Head of caudate nucleus (tissue), 42 donors: ENCODE measurements at regions not wholly inside any gene's neighbourhood (a gene's known extent, or its start where the extent isn't known, plus 50 kb on each side); places are given as distances from the start of the nearest gene placed in this dataset.

Source experiments
- DNase-seq, 42 donors: peaks; one replicate each; pipeline versions ENCODE4 v3.0.0 to v3.0.0-alpha.2; 2020 to 2021; ENCODE audit warnings: mixed read lengths in 7 of 42
- intact Hi-C: fragments of 100-400 bp; cut with DNase I; formaldehyde crosslinking; loops from one replicate; pipeline ENCODE4 v1.15.0; 2022

GRCh38 chr9:135018306-135018915 lies 69.1 kb upstream of the OLFM1 start:
- DNase-seq: no peak
- intact Hi-C loops: no loop called here

DNA sequence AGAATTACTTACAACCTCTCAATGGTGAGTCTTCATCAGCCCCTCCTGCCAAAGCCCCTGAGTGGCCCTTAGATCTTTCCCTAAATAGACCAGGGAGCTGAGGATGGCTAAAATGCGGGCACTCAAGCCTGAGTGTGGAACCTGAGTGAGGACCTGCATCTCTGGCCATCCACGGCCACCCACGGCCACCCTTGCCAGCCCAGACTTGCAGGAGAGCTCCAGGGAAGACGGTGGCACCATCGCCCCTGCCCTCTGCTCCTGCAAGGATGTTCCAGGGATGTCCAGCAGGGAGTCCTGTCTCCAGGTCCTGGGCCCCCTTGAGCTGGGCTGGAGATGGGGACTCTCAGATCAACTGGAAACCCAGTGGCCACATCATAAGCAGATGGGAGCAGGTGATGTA lies 68.2 kb upstream of the OLFM1 start:
- no peak for DNase-seq
- intact Hi-C loops: no loop called here

- intact Hi-C loops: no loop called here
- no peak for DNase-seq
Measured at GRCh38 chr9:135020481-135021392, 66.7 kb upstream of the OLFM1 start.

GRCh38 chr9:135021393-135021789 lies 66.1 kb upstream of the OLFM1 start:
- intact Hi-C loops: no loop called here
- no peak for DNase-seq

- DNase-seq: no peak
- intact Hi-C loops: no loop called here
Measured at GRCh38 chr9:135022191-135022870, 65.1 kb upstream of the OLFM1 start.

- intact Hi-C loops: no loop called here
- DNase-seq: peak in 3 of 42 donors; percentile 23 to 62 (median 45)
Measured at GRCh38 chr9:135023088-135023785, 64.2 kb upstream of the OLFM1 start.

DNA sequence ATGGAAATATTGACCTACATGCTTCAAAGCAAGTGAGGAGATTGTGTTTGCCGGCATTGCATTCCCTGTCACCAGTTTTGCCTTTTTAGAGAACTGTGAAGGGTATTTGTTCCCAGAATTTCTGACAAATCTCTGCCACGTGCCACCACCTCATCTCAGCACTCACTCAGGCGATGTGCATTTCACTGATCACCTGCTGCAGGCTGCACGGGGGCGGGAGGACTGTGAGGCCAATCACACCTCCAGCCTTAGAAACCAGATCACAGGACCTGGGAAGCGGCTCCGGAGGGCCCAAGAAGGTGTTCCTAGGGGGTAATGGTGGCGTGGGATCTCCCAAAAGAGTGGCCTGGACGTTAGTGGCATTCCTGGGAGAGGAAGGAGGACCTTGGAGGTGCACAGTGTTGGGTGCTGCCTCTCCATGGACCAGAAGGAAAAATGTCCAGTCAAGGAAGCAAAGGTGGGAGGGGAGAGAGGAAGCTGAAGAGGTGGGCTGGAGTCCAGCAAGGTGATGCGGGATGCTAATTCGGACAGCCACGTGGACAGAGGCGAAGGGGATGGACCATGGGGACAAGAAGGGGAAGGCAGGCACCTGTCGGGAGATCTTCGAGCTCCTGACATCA lies 63.6 kb upstream of the OLFM1 start:
- no peak for DNase-seq
- intact Hi-C loops: no loop called here

DNA sequence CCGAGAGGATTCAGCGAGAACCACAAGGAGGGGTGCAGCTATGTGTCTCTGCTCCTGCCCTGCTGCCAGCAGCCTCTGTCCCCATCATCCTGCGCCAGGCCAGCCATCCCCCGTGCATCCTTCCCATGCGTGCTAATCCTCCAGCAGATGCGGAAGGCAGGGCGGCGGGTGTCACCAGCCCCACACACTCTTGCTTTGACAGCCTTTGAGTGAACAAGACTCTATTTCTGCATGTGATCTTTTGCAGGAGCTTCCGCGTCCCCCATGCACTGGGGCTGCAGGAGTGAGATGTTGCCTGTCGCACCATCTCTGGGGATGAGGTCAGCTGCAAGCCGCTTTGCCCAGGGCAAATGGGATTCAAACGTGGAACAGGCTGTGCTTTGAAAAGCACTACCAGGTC lies 58.0 kb upstream of the OLFM1 start:
- DNase-seq: peak in 4 of 42 donors; percentile 10 to 26 (median 22)
- intact Hi-C loops: no loop called here

DNA sequence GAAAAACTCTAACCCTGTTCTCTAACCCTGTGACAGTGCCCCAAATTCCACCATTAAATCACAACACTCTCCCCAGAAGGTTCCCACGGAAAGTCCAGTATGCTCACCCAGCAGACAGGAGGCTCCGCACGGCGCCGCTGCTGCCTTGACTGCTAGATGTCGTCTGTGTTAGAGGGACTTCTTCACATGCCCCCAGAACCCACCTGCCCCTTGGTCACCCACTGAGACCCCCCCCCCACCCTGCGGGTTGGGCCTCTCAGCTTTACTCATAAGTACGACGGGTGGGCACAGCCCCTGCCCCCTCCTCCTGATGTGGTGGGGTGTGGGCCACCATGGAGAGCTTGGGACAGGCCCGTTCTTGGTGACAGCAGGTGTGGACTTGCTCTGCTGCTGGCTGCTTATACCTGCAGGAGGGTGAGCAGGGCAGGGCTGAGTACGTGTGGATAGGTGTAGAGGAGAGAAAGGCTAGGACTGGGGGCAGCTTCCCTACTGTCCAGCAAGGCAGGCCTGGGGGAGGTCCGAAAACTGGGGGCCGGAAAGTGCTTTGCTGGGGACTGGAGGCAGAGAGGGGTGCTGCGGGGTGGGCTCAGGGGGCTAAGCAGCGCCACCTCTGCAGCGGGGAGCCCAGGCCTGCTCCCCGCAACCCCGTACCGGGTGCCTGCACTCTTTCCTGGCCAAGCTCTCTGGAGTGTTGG lies 57.5 kb upstream of the OLFM1 start:
- intact Hi-C loops: no loop called here
- DNase-seq: no peak

- intact Hi-C loops: no loop called here
- no peak for DNase-seq
Measured at GRCh38 chr9:135030566-135031226, 56.8 kb upstream of the OLFM1 start.

- intact Hi-C loops: no loop called here
- no peak for DNase-seq
Measured at GRCh38 chr9:135032041-135032835, 55.2 kb upstream of the OLFM1 start.

DNA sequence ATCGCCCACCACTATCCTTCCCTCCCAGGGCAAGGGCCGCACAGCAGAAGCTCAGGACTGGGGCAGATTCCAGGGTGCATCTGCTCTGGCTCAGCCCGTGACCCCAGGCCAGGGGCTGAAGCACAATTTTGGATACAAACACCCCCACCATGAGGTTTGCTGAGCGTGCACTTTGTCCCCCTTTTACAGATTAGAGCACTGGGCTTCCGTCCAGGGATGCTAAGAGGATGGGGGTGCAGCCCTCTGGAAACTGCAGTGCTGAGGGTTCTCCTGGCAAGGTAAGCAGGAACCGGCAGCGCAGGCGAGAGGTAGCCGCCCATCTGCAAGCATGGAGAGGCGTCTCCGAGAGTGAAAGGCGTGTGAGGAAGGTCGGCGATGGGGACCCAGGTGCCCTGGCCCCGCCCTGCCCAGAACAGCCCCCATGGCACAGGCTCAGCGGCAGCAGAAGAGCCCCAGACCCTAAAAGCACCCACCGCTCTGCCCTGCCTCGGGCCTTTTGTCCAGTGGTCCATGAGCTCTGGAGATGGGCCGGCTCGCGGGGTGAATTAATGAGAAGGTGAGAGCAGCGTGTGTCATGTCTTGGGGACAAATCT lies 54.5 kb upstream of the OLFM1 start:
- intact Hi-C loops: no loop called here

DNA sequence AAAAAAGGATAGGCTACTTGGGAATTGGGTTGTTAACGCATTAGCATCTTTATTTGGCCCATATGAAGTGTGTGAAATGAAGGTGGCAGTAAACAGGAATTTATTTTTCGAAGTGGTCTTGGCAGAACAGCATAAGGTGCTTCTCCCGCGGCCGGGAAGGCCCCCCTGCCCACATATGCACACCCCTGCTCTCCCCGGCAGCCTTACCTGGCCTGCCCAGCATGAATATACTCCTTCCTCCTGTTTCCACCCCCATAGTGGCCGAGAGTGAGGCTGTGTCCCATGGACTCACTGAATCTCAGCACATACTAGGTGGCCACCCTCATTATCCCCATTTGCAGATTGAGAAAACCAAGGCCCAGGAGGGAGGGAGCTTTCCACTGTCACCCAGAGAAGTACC lies 54.0 kb upstream of the OLFM1 start:
- peak in 3 of 42 donors; percentile 0 to 27 (median 10) for DNase-seq

More for the DNA sequence above, 54.5 kb upstream of the OLFM1 start:
- peak in 1 of 42 donors; percentile 9 for DNase-seq

GRCh38 chr9:135034106-135034505 lies 53.4 kb upstream of the OLFM1 start:
- peak in 4 of 42 donors; percentile 4 to 31 (median 14) for DNase-seq
- intact Hi-C loops: no loop called here

More for the DNA sequence above, 54.0 kb upstream of the OLFM1 start:
- intact Hi-C loops: no loop called here

DNA sequence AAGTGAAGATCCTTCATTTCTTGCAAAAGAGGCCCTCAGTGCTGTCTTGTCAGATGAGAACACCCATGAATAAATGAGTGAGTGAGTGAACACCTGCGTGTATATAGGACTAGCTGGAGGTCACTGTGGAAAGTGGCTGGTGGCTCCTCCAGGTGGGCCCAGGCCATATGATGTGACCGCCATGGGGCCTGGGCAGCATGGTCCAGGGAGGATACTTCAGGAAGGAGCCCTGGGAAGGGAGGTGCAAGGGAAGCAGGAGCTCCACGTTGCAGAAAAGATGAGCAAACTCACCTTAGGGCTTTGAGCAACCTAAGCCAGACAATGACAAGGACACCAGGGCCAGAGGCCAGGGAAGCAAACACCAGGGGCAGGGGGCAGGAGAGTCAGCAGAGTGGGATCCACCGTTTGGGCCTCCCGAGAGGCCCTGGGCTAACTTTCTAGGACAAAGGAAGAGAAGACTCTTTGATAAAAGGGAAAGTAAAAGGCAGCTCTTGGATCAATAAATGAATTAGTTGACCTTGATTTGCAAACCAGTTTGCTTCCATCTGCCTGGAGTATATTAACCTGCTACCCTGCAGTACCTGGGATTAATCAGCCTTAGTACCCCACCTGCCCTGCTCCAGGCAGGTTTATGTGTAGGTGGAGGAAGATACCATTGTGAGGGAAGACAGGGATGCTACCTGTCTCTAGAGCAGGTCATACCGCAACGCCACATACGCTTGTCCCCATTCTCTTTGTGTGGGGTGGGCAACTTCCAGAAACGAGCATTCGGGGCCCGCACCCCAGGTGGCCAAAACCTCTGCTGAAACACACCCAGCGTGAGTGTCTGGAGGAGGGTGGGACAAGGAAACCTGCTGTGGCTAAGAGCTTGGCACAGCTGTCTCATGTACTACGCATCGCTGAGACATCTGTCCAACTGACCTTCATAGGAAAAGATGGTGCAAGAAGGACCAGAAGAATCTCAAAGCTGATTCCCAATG lies 51.4 kb upstream of the OLFM1 start:
- DNase-seq: peak in 10 of 42 donors; percentile 4 to 23 (median 12)
- intact Hi-C loops: no loop called here
